Mucosa of rectum (tissue), 2 donors: ENCODE measurements at regions not wholly inside any gene's neighbourhood (a gene's known extent, or its start where the extent isn't known, plus 50 kb on each side); places are given as distances from the start of the nearest gene placed in this dataset.

ENCODE experiments used
- H3K27ac ChIP-seq, 2 donors: one replicate each; pipeline ENCODE4 v1.7.0; 2013; ENCODE audit warnings: inconsistent platforms in 2 of 2, low read depth in 2 of 2, low read length in 2 of 2
- H3K27me3 ChIP-seq, 2 donors: one replicate each; pipeline ENCODE4 v1.7.0; 2013; ENCODE audit warnings: low read length in 2 of 2; ENCODE audit not compliant: control insufficient read depth in 2 of 2, insufficient read depth in 2 of 2
- H3K36me3 ChIP-seq, 2 donors: one replicate each; pipeline ENCODE4 v1.7.0; 2013; ENCODE audit warnings: low read length in 2 of 2; ENCODE audit not compliant: control insufficient read depth in 2 of 2, insufficient read depth in 2 of 2
- H3K4me1 ChIP-seq, 2 donors: one replicate each; pipeline ENCODE4 v1.7.0; 2013; ENCODE audit warnings: low read length in 2 of 2, mild to moderate bottlenecking in 1 of 2; ENCODE audit not compliant: control insufficient read depth in 2 of 2, insufficient read depth in 2 of 2
- H3K4me3 ChIP-seq, 2 donors: one replicate each; pipeline ENCODE4 v1.7.0; 2013; ENCODE audit warnings: low read length in 2 of 2
- H3K9ac ChIP-seq, 2 donors: one replicate each; pipeline ENCODE4 v1.7.0; 2013; ENCODE audit warnings: low read length in 2 of 2, low read depth in 1 of 2, mild to moderate bottlenecking in 1 of 2
- H3K9me3 ChIP-seq, 2 donors: one replicate each; pipeline ENCODE4 v1.7.0; 2013; ENCODE audit warnings: low read length in 2 of 2; ENCODE audit not compliant: control insufficient read depth in 2 of 2
- donor health status: healthy.
- donor health status: Normal muscosa, but diverticular disease.

GRCh38 chr19:28929006-28929405 lies 283.9 kb downstream of the UQCRFS1 start:
- H3K27me3 ChIP-seq = no peaks in the 10 kb centered on the region
- no peak overlapping the region for H3K27ac ChIP-seq
- no peak overlapping the region for H3K9ac ChIP-seq
- H3K4me3 ChIP-seq = no peak overlapping the region
- H3K36me3 ChIP-seq = no peaks in the 10 kb centered on the region
- no peaks in the 10 kb centered on the region for H3K4me1 ChIP-seq
- no peaks in the 10 kb centered on the region for H3K9me3 ChIP-seq

GRCh38 chr19:28927456-28927855 lies 285.5 kb downstream of the UQCRFS1 start:
- no peaks in the 10 kb centered on the region for H3K9me3 ChIP-seq
- H3K4me1 ChIP-seq = no peaks in the 10 kb centered on the region
- no peak overlapping the region for H3K4me3 ChIP-seq
- H3K27me3 ChIP-seq = no peaks in the 10 kb centered on the region
- H3K36me3 ChIP-seq = no peaks in the 10 kb centered on the region
- no peak overlapping the region for H3K27ac ChIP-seq
- H3K9ac ChIP-seq = no peak overlapping the region

GRCh38 chr19:28920269-28921066 lies 292.5 kb downstream of the UQCRFS1 start:
- H3K36me3 ChIP-seq = no peaks in the 10 kb centered on the region
- H3K4me3 ChIP-seq = no peak overlapping the region
- no peak overlapping the region for H3K9ac ChIP-seq
- H3K9me3 ChIP-seq = no peaks in the 10 kb centered on the region
- no peaks in the 10 kb centered on the region for H3K27me3 ChIP-seq
- no peak overlapping the region for H3K27ac ChIP-seq
- H3K4me1 ChIP-seq = no peaks in the 10 kb centered on the region

GRCh38 chr19:28917621-28918020 lies 295.3 kb downstream of the UQCRFS1 start:
- Histone ChIP-seq H3K27ac (no peak overlapping the region), H3K27me3 (no peaks in the 10 kb centered on the region), H3K9me3 (no peaks in the 10 kb centered on the region), H3K4me3 (no peak overlapping the region), H3K4me1 (no peaks in the 10 kb centered on the region), H3K9ac (no peak overlapping the region), H3K36me3 (no peaks in the 10 kb centered on the region)

DNA sequence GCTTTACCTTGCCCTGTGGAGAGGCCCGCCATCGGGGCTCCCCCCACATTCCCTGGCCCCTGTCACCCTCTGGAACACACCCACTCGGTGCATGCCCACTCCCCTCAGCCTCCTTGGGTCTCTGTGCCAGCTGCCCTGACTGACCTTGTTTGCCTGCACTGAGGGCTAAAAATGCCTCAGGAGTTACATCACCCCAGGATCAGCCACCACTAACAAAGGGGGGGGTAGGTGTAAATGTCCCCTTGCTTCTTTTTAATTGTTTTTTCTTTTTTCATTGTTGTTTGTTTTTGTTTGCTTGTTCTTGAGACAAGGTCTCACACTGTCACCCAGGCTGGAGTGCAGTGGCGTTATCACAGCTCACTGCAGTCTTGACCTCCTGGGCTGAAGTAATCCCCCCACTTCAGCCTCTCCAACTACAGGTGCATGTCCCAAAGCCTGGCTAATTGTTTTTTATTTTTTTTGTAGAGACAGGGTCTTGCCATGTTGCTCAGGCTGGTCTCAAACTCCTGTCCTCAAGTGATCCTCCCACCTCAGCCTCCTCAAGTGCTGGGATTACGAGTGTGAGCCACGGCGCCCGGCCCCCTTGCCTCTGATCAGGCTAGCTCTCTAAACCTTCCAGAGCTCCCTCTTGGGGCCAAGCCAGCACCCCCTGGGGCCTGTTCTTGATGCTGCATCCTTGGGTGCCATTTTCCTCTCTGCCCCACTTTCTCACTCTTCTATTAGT lies 297.1 kb downstream of the UQCRFS1 start:
- H3K4me3 ChIP-seq = no peak overlapping the region
- no peak overlapping the region for H3K27ac ChIP-seq
- no peaks in the 10 kb centered on the region for H3K4me1 ChIP-seq
- no peaks in the 10 kb centered on the region for H3K36me3 ChIP-seq
- no peak overlapping the region for H3K9ac ChIP-seq
- H3K27me3 ChIP-seq = no peaks in the 10 kb centered on the region
- H3K9me3 ChIP-seq = no peaks in the 10 kb centered on the region

GRCh38 chr19:28915202-28915601 lies 297.7 kb downstream of the UQCRFS1 start:
- Histone ChIP-seq H3K4me3 (no peak overlapping the region), H3K27me3 (no peaks in the 10 kb centered on the region)

DNA sequence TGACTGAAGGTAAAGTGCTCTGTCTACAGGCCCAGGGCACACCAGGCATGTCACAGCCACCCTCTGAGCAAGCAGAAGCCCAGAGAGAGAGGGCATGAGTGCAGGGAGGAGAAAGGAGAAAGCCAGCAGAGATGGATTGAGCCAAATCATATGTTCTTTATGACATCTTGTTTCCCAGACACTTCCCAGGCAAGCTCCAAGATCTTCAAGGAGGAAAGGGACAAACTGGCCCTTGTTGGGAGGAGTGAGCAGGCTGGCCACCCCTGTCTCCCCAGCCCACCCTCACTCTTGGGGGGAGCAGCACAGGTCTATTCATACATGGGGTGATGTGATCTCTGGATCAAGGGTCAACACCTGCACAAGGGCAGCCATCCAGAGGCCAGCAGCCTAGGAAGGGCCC lies 298.8 kb downstream of the UQCRFS1 start:
- Histone ChIP-seq H3K27me3 (no peaks in the 10 kb centered on the region), H3K9me3 (no peaks in the 10 kb centered on the region), H3K4me3 (no peak overlapping the region), H3K27ac (no peak overlapping the region), H3K4me1 (no peaks in the 10 kb centered on the region), H3K36me3 (no peaks in the 10 kb centered on the region), H3K9ac (no peak overlapping the region)

More at GRCh38 chr19:28915202-28915601, 297.7 kb downstream of the UQCRFS1 start:
- Histone ChIP-seq H3K36me3 (no peaks in the 10 kb centered on the region), H3K9me3 (no peaks in the 10 kb centered on the region), H3K9ac (no peak overlapping the region), H3K27ac (no peak overlapping the region), H3K4me1 (no peaks in the 10 kb centered on the region)

DNA sequence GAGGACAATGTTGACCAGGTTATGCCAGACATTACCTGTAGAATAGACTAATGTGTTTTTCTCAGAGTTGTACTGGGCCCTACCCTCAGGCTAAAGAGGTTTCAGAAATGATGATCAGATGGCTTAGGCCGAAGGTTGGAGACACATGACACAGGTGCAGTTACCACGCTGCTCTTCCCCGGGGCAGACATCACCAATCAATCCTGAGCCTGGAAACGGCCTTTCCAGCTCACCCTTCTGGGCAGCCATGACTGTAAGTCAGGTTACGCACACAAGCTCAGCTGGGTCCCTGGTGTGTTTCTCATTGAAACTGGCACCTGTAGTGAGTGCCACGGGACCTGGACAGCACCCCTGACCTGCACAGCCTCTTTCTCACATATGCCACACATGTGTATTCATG lies 299.3 kb downstream of the UQCRFS1 start:
- Histone ChIP-seq H3K4me1 (no peaks in the 10 kb centered on the region), H3K9ac (no peak overlapping the region), H3K36me3 (no peaks in the 10 kb centered on the region), H3K4me3 (no peak overlapping the region), H3K27me3 (no peaks in the 10 kb centered on the region), H3K27ac (no peak overlapping the region), H3K9me3 (no peaks in the 10 kb centered on the region)

DNA sequence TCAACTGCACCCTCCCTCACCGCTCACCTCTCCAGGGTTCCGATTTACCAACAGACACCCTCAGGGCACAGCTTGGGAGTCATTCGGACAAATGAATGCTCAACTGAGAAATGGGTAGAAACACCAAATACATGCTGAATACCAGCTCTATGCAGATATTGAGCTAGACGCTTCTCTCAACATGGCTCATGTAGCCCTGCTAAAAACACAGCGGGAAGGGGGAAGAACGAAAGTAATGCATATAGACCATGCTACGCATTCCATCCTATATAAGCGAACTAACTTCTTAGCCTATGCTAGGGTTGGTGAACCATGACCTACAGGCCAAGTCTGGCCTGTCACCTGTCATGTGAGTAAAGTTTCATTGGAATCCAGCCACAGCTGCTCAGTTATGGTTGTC lies 304.0 kb downstream of the UQCRFS1 start:
- Histone ChIP-seq H3K9me3 (no peaks in the 10 kb centered on the region), H3K4me1 (no peaks in the 10 kb centered on the region), H3K9ac (no peak overlapping the region), H3K36me3 (no peaks in the 10 kb centered on the region), H3K27me3 (no peaks in the 10 kb centered on the region), H3K4me3 (no peak overlapping the region), H3K27ac (no peak overlapping the region)

GRCh38 chr19:28907534-28907933 lies 305.4 kb downstream of the UQCRFS1 start:
- H3K4me3 ChIP-seq = no peak overlapping the region
- H3K9ac ChIP-seq = no peak overlapping the region
- H3K36me3 ChIP-seq = no peaks in the 10 kb centered on the region
- no peaks in the 10 kb centered on the region for H3K27me3 ChIP-seq
- H3K4me1 ChIP-seq = no peaks in the 10 kb centered on the region
- H3K9me3 ChIP-seq = no peaks in the 10 kb centered on the region
- no peak overlapping the region for H3K27ac ChIP-seq
